ENCODE measurements at regions not wholly inside any gene's neighbourhood (a gene's known extent, or its start where the extent isn't known, plus 50 kb on each side); places are given as distances from the start of the nearest gene placed in this dataset.

GRCh38 chr5:66315784-66316183, 171.7 kb downstream of the SREK1 start:
- TF ChIP-seq MAX (IDR thresholded peaks at IDR 0.05): no peak
- TF ChIP-seq KDM1A (IDR thresholded peaks at IDR 0.05; ENCODE audit: borderline replicate concordance, low read length): no peak
- no peak for TF ChIP-seq CTCF (IDR thresholded peaks at IDR 0.05; ENCODE audit: control extremely low read depth in 1 of 3, insufficient read depth in 1 of 3, low read depth in 1 of 3, low read length in 3 of 3)
- no peak for TF ChIP-seq SIRT6 (IDR thresholded peaks at IDR 0.05; ENCODE audit: low read length)
- TF ChIP-seq RAD21 (IDR thresholded peaks at IDR 0.05 in 1 of 2, conservative IDR thresholded peaks at IDR 0.05 in 1 of 2; ENCODE audit: low read depth in 2 of 2, low read length in 2 of 2): no peak
- TF ChIP-seq EZH2 (IDR thresholded peaks at IDR 0.05; ENCODE audit: low read depth, low read length, severe bottlenecking): no peak
- no peak for TF ChIP-seq JUND (IDR thresholded peaks at IDR 0.05; ENCODE audit: low read length)
- no peak for TF ChIP-seq CBX8 (IDR thresholded peaks at IDR 0.05; ENCODE audit: borderline replicate concordance, low read depth, low read length)
- TF ChIP-seq CEBPB (IDR thresholded peaks at IDR 0.05; ENCODE audit: low read depth, low read length): no peak
